ENCODE measurements at regions not wholly inside any gene's neighbourhood (a gene's known extent, or its start where the extent isn't known, plus 50 kb on each side); places are given as distances from the start of the nearest gene placed in this dataset.

DNA sequence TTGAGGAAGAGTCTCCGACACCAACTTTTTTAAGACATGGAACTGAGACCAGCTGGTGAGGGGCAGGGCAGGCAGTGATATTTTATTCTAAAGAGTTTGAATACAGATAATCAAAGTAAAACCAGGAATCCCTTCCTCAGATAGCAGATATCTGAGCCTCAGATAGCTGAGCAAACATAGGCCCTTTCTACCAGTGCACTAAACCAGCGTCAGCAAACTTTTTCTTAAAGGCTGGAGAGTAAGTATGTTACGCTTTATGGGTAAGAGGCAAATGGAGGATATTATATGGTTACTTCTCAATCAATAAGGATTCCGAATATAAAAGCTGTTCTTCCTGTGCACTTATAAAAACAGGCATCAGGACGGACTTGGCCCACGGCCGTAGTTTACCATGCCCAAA is 73.9 kb downstream of the WNT5A start:
- no peak overlapping the region for H3K4me3 ChIP-seq (replicated peaks; ENCODE audit: low read depth, low read length)
- DNase-seq (ENCODE audit: low read depth), result no peak
- TF ChIP-seq, protein P1, sequence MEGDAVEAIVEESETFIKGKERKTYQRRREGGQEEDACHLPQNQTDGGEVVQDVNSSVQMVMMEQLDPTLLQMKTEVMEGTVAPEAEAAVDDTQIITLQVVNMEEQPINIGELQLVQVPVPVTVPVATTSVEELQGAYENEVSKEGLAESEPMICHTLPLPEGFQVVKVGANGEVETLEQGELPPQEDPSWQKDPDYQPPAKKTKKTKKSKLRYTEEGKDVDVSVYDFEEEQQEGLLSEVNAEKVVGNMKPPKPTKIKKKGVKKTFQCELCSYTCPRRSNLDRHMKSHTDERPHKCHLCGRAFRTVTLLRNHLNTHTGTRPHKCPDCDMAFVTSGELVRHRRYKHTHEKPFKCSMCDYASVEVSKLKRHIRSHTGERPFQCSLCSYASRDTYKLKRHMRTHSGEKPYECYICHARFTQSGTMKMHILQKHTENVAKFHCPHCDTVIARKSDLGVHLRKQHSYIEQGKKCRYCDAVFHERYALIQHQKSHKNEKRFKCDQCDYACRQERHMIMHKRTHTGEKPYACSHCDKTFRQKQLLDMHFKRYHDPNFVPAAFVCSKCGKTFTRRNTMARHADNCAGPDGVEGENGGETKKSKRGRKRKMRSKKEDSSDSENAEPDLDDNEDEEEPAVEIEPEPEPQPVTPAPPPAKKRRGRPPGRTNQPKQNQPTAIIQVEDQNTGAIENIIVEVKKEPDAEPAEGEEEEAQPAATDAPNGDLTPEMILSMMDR (IDR thresholded peaks at IDR 0.05; ENCODE audit: low read length, missing control alignments), result no peak

DNA sequence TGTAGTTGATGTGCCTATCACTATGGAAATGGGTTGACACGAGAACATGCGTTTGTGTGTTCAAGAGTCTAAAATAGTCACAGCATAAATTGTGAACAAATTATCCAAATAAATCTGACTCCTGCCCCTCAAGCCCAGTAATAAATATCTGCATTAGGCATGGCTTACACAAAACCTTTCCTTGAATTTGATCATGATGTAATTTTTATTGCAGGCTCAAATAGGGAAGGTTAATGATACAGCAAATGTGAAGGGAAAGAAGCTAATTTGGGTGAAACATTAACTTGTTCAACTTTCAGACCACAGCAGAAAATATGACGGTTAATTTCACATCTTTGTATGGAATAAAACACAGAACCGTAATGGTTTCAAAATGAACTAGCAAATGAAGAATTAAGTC is 74.6 kb downstream of the WNT5A start:
- DNase-seq (ENCODE audit: low read depth), result no peak
- TF ChIP-seq, protein P1 (IDR thresholded peaks at IDR 0.05; ENCODE audit: low read length, missing control alignments), result no peak

DNA sequence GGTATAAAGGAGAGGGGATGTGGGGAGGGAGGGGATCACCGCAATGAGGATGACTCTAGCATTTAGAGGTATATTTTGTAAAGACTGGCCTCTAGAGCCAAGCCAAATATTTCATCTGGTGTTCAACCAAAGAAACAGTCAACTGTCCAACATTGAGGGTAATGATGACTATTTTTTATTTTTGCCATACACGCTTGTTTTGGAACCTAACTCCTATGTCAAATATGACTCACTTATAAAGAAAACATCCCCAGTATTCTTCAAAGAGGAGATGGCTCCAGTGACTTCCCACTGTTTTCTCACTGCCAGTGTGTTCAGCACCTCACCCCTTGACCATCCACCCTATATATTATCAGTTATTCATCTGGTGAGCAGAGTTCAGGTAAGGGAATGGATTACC is 77.3 kb downstream of the WNT5A start:
- DNase-seq (ENCODE audit: low read depth), result no peak
- TF ChIP-seq, protein P1 (IDR thresholded peaks at IDR 0.05; ENCODE audit: low read length, missing control alignments), result no peak
- H3K4me3 ChIP-seq (replicated peaks; ENCODE audit: low read depth, low read length), result no peak overlapping the region

More for the DNA sequence above, 74.6 kb downstream of the WNT5A start:
- no peak overlapping the region for H3K4me3 ChIP-seq (replicated peaks; ENCODE audit: low read depth, low read length)

DNA sequence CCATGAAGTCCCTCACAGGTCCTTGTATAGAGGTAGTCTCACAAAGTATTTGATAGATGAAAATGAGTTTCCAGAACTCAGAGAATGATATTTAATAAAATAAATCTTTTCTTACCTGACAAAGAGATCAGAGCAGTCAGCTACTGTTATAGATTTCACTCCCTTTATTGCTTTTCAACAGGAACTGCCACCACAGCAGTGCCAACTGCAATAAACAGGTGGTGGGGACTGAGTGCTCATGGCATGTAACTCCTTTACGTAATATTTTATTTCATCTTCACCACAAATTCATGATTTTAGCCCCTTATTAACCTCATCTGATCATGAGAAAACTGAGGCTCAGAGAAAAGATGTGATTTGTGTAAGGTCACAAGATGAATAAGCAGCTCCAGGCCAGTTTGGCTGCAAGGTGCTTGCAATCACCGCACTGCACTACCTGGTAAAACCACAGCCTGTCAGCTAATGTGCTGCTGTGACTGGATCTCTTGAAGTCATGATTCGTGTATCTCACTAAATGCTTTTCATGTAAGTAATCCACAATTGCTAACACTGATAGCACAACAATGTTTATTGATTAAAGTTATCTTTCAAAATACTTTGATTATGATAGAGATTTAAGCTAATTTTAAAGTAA is 78.8 kb downstream of the WNT5A start:
- no peak overlapping the region for H3K4me3 ChIP-seq (replicated peaks; ENCODE audit: low read depth, low read length)
- TF ChIP-seq, protein P1 (IDR thresholded peaks at IDR 0.05; ENCODE audit: low read length, missing control alignments), result no peak
- no peak for DNase-seq (ENCODE audit: low read depth)

DNA sequence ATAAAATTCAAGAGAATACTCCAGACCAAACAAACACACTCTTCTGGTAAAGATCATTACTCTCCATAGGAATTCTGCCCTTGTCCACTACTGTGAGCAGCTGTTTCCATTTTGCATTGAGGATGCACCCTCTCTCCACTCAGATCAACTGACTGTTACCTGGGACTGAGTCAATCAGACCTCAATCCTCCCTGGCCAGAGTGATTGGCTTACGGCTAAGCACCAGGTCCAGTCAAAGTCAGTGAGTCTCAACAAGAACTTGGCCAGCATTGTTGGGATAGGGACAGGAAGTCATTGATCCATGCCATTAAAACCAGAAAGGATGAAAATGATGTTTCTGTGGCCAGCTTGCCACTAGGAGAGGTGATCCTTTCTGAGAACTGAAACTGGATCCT is 79.7 kb downstream of the WNT5A start:
- TF ChIP-seq, protein P1 (IDR thresholded peaks at IDR 0.05; ENCODE audit: low read length, missing control alignments), result no peak
- no peak overlapping the region for H3K4me3 ChIP-seq (replicated peaks; ENCODE audit: low read depth, low read length)
- no peak for DNase-seq (ENCODE audit: low read depth)

DNA sequence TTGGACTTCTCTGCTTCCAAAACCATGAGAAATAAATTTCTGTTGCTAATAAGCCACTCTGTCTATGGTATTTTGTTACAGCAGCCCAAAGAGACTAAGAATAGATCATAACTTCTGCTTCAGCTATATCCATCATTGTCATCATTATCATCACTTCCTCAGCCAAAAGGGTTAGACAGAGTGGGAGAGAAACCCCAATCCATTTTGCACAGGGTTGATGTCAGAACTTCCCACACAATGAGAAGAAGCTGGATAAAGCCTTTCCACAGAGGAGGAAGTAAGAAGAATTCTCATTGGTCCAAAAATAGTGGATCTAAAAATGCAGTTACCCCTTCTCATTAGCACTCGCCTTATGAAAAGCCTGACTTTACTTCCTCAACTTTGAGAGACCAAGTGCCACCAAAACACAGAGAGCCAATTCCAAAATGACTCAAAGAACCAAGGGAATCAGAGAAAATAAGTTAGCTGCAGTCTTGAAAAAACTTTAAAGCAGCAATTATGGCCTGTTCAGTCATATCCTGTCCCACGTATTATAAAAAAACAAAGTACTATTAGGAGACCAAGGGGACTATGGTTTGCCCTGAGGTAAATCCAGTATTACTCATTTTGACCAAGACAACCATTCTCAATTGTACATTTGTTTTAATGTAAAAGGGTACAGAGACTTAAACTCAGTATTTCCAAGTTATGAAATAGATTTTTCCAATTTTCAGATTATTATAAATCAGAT is 80.2 kb downstream of the WNT5A start:
- TF ChIP-seq, protein P1 (IDR thresholded peaks at IDR 0.05; ENCODE audit: low read length, missing control alignments), result no peak
- no peak for DNase-seq (ENCODE audit: low read depth)
- no peak overlapping the region for H3K4me3 ChIP-seq (replicated peaks; ENCODE audit: low read depth, low read length)
